Karpas-422 (cell line): ENCODE measurements at regions not wholly inside any gene's neighbourhood (a gene's known extent, or its start where the extent isn't known, plus 50 kb on each side); places are given as distances from the start of the nearest gene placed in this dataset.
A peak's percentile ranks its signal among the peaks of the same experiment; 100 is the strongest.
"Not testable (repeated sequence)": the region's sequence is repeated elsewhere in the genome, so short reads cannot be mapped to it uniquely, and the experiment has no call there.

ENCODE experiments used
- DNase-seq: peaks from one replicate; pipeline ENCODE4 v3.0.0-alpha.2; 2015
- H2AFZ ChIP-seq: fragments of 200-600 bp; sonication (generic); 2 replicates; pipeline ENCODE4 v1.6.1; 2014; ENCODE audit warnings: antibody characterized with exemption, low read length, mixed read lengths
- H3K27ac ChIP-seq: fragments of 200-600 bp; sonication (generic); 2 replicates; pipeline ENCODE4 v1.5.1; 2014; ENCODE audit warnings: mild to moderate bottlenecking, low read length, moderate library complexity
- H3K27me3 ChIP-seq: fragments of 200-600 bp; sonication (generic); 2 replicates; pipeline ENCODE4 v1.6.1; 2014; ENCODE audit warnings: low read length, mixed read lengths
- H3K36me3 ChIP-seq: fragments of 200-600 bp; sonication (generic); 2 replicates; pipeline ENCODE4 v1.6.1; 2014; ENCODE audit warnings: low read length, mixed read lengths; ENCODE audit not compliant: insufficient read depth
- H3K4me1 ChIP-seq: fragments of 200-600 bp; sonication (generic); 2 replicates; pipeline ENCODE4 v1.6.1; 2014; ENCODE audit warnings: mild to moderate bottlenecking, low read length, mixed read lengths
- H3K4me2 ChIP-seq: fragments of 200-600 bp; sonication (generic); 2 replicates; pipeline ENCODE4 v1.6.1; 2014; ENCODE audit warnings: low read length, low read depth, mild to moderate bottlenecking; ENCODE audit not compliant: poor library complexity, severe bottlenecking
- H3K4me3 ChIP-seq: fragments of 200-600 bp; sonication (generic); 2 replicates; pipeline ENCODE4 v1.5.1; 2014; ENCODE audit warnings: mild to moderate bottlenecking, antibody characterized with exemption, low read length, mixed read lengths
- H3K79me2 ChIP-seq: fragments of 200-600 bp; sonication (generic); 2 replicates; pipeline ENCODE4 v1.6.1; 2014; ENCODE audit warnings: mild to moderate bottlenecking, low read length, mixed read lengths
- H3K9ac ChIP-seq: fragments of 200-600 bp; sonication (generic); 2 replicates; pipeline ENCODE4 v1.6.0; 2014; ENCODE audit warnings: low read length
- H3K9me2 ChIP-seq: fragments of 200-600 bp; sonication (generic), shearing (Covaris generic); replicated peaks from 2 replicates; pipeline ENCODE4 v1.6.0; 2014; ENCODE audit warnings: mild to moderate bottlenecking, low read length, moderate library complexity; ENCODE audit not compliant: insufficient read depth
- H3K9me3 ChIP-seq: fragments of 300-700, 200-600 bp; sonication (generic); 2 replicates; pipeline ENCODE4 v1.6.1; 2014; ENCODE audit warnings: low read length, mixed read lengths
- H4K20me1 ChIP-seq: fragments of 200-600 bp; sonication (generic); 2 replicates; pipeline ENCODE4 v1.6.1; 2014; ENCODE audit warnings: mild to moderate bottlenecking, antibody characterized with exemption, low read length, low read depth; ENCODE audit not compliant: insufficient read depth

GRCh38 chr5:148739023-148739422, 84.7 kb upstream of the HTR4 start:
- Histone ChIP-seq H3K4me3 (no peak overlapping the region), H3K36me3 (no peaks in the 10 kb centered on the region), H3K79me2 (no peaks in the 10 kb centered on the region), H3K4me1 (peaks cover 45% of the 10 kb centered on the region), H4K20me1 (no peaks in the 10 kb centered on the region), H3K27ac (no peak overlapping the region), H3K9me2 (no peaks in the 10 kb centered on the region), H3K27me3 (no peaks in the 10 kb centered on the region), H3K4me2 (no peak overlapping the region), H2AFZ (no peak overlapping the region), H3K9ac (no peak overlapping the region), H3K9me3 (no peaks in the 10 kb centered on the region)
- no peak for DNase-seq

GRCh38 chr5:148739524-148739923, 85.2 kb upstream of the HTR4 start:
- H2AFZ ChIP-seq: no peak overlapping the region
- no peak overlapping the region for H3K4me2 ChIP-seq
- H3K27ac ChIP-seq: no peak overlapping the region
- H4K20me1 ChIP-seq: no peaks in the 10 kb centered on the region
- no peaks in the 10 kb centered on the region for H3K36me3 ChIP-seq
- DNase-seq: no peak
- no peak overlapping the region for H3K4me3 ChIP-seq
- H3K4me1 ChIP-seq: peaks cover 46% of the 10 kb centered on the region
- H3K27me3 ChIP-seq: no peaks in the 10 kb centered on the region
- H3K9me2 ChIP-seq: no peaks in the 10 kb centered on the region
- no peaks in the 10 kb centered on the region for H3K79me2 ChIP-seq
- H3K9me3 ChIP-seq: no peaks in the 10 kb centered on the region
- H3K9ac ChIP-seq: no peak overlapping the region

GRCh38 chr5:148740079-148740858, 85.9 kb upstream of the HTR4 start:
- peak overlapping the region; percentile 38 for H3K27ac ChIP-seq
- peak; percentile 68 for DNase-seq
- H3K36me3 ChIP-seq: no peaks in the 10 kb centered on the region
- H3K9me3 ChIP-seq: no peaks in the 10 kb centered on the region
- peak overlapping the region; percentile 13; the same call in 1 of the 2 replicates for H3K4me3 ChIP-seq
- H3K9ac ChIP-seq: peak overlapping the region; percentile 32
- H3K9me2 ChIP-seq: no peaks in the 10 kb centered on the region
- no peaks in the 10 kb centered on the region for H3K79me2 ChIP-seq
- H4K20me1 ChIP-seq: no peaks in the 10 kb centered on the region
- no peaks in the 10 kb centered on the region for H3K27me3 ChIP-seq
- H3K4me2 ChIP-seq: peak overlapping the region; percentile 48
- H2AFZ ChIP-seq: peak overlapping the region; percentile 41
- peaks cover 43% of the 10 kb centered on the region for H3K4me1 ChIP-seq

- Histone ChIP-seq H3K9ac (peak overlapping the region; percentile 32; the same call in 1 of the 2 replicates), H3K79me2 (no peaks in the 10 kb centered on the region), H3K4me1 (peaks cover 48% of the 10 kb centered on the region), H2AFZ (peak overlapping the region; percentile 41), H3K27me3 (no peaks in the 10 kb centered on the region), H3K9me2 (no peaks in the 10 kb centered on the region), H3K36me3 (no peaks in the 10 kb centered on the region), H3K9me3 (no peaks in the 10 kb centered on the region), H3K4me3 (peak overlapping the region; percentile 13; the same call in 1 of the 2 replicates), H3K27ac (peak overlapping the region; percentile 38), H4K20me1 (no peaks in the 10 kb centered on the region), H3K4me2 (peak overlapping the region; percentile 48)
- DNase-seq: peak; percentile 88
Observed at GRCh38 chr5:148740966-148741742, 85.3 kb upstream of the ADRB2 start.

GRCh38 chr5:148741766-148742165, 84.6 kb upstream of the ADRB2 start:
- H3K36me3 ChIP-seq, H3K9me2 ChIP-seq, H3K79me2 ChIP-seq, DNase-seq, H3K9me3 ChIP-seq, H4K20me1 ChIP-seq, H3K4me2 ChIP-seq, H3K9ac ChIP-seq, H3K4me3 ChIP-seq, H2AFZ ChIP-seq, H3K27me3 ChIP-seq: not testable (repeated sequence)
- H3K4me1 ChIP-seq: peaks cover 54% of the 10 kb centered on the region
- 0 out of 2 replicates have a peak overlapping the region, but pooled peaks have one; percentile 25 for H3K27ac ChIP-seq

- H3K9ac ChIP-seq, H3K4me2 ChIP-seq, H3K36me3 ChIP-seq, H3K27me3 ChIP-seq, H3K9me3 ChIP-seq, H3K4me3 ChIP-seq, H2AFZ ChIP-seq, DNase-seq, H4K20me1 ChIP-seq, H3K79me2 ChIP-seq, H3K9me2 ChIP-seq: not testable (repeated sequence)
- peaks cover 79% of the 10 kb centered on the region for H3K4me1 ChIP-seq
- peak overlapping the region; percentile 28; the same call in 1 of the 2 replicates for H3K27ac ChIP-seq
Observed at GRCh38 chr5:148744380-148744779, 82.0 kb upstream of the ADRB2 start.

GRCh38 chr5:148746826-148747535, 79.4 kb upstream of the ADRB2 start:
- H3K27me3 ChIP-seq: no peaks in the 10 kb centered on the region
- H3K4me1 ChIP-seq: peaks cover 70% of the 10 kb centered on the region
- no peaks in the 10 kb centered on the region for H3K79me2 ChIP-seq
- peak overlapping the region; percentile 97 for H3K27ac ChIP-seq
- H4K20me1 ChIP-seq: no peaks in the 10 kb centered on the region
- peak overlapping the region; percentile 59 for H3K9ac ChIP-seq
- DNase-seq: peak; percentile 91
- H2AFZ ChIP-seq: no peak overlapping the region
- no peaks in the 10 kb centered on the region for H3K36me3 ChIP-seq
- peak overlapping the region; percentile 27 for H3K4me3 ChIP-seq
- H3K9me3 ChIP-seq: no peaks in the 10 kb centered on the region
- peak overlapping the region; percentile 69 for H3K4me2 ChIP-seq
- no peaks in the 10 kb centered on the region for H3K9me2 ChIP-seq

GRCh38 chr5:148747536-148747906, 78.9 kb upstream of the ADRB2 start:
- Histone ChIP-seq H3K9me3 (no peaks in the 10 kb centered on the region), H3K9me2 (no peaks in the 10 kb centered on the region), H3K4me2 (peak overlapping the region; percentile 69), H3K27me3 (no peaks in the 10 kb centered on the region), H3K4me1 (peaks cover 65% of the 10 kb centered on the region), H4K20me1 (no peaks in the 10 kb centered on the region), H2AFZ (no peak overlapping the region), H3K27ac (peak overlapping the region; percentile 97), H3K9ac (peak overlapping the region; percentile 59), H3K79me2 (no peaks in the 10 kb centered on the region), H3K36me3 (no peaks in the 10 kb centered on the region), H3K4me3 (peak overlapping the region; percentile 27)
- no peak for DNase-seq
